ENCODE measurements at regions not wholly inside any gene's neighbourhood (a gene's known extent, or its start where the extent isn't known, plus 50 kb on each side); places are given as distances from the start of the nearest gene placed in this dataset.

- no peaks in the 10 kb centered on the region; a peak in 1 of 7 replicates for H3K36me3 Mint-ChIP-seq (ENCODE audit: insufficient read depth in 1 of 3, low read depth in 3 of 3)
These were observed 94.8 kb upstream of the ELOVL6 start for GRCh38 chr4:110292994-110293744.

More at GRCh38 chr4:110292994-110293744, 94.8 kb upstream of the ELOVL6 start:
- Histone ChIP-seq H3K4ac (ENCODE audit: low read depth, low read length) (no peak overlapping the region), H3K79me1 (ENCODE audit: insufficient read depth, low read depth, low read length, poor library complexity, severe bottlenecking) (no peaks in the 10 kb centered on the region), H2BK15ac (ENCODE audit: low read depth, low read length) (no peak overlapping the region), H4K5ac (ENCODE audit: insufficient read length, low read depth, low read length) (no peak overlapping the region), H3K79me2 (ENCODE audit: insufficient read depth, low read length) (no peaks in the 10 kb centered on the region), H3K27ac (ENCODE audit: insufficient read length, low read depth, low read length) (no peak overlapping the region), H2BK20ac (ENCODE audit: low read depth, low read length, poor library complexity, severe bottlenecking) (no peak overlapping the region), H3K23me2 (ENCODE audit: insufficient read length, low read depth, low read length, poor library complexity, severe bottlenecking) (no peaks in the 10 kb centered on the region), H3K27me3 (ENCODE audit: insufficient read depth, low read length) (no peaks in the 10 kb centered on the region), H3K9me3 (ENCODE audit: control insufficient read depth, low read depth, low read length) (no peaks in the 10 kb centered on the region), H2AK5ac (ENCODE audit: insufficient read length, low read length) (no peak overlapping the region), H3K9ac (ENCODE audit: extremely low read depth, insufficient read length, low read length) (no peak overlapping the region), H3K56ac (ENCODE audit: insufficient read length, low read depth, low read length) (no peak overlapping the region), H3K23ac (ENCODE audit: insufficient read length, low read depth, low read length) (no peak overlapping the region), H2BK5ac (ENCODE audit: insufficient read length, low read length) (no peak overlapping the region), H3T11ph (ENCODE audit: low read length) (no peak overlapping the region), H4K91ac (ENCODE audit: insufficient read length, low read depth, low read length) (no peak overlapping the region), H4K8ac (replicated peaks; ENCODE audit: insufficient read length, low read depth, low read length) (no peak overlapping the region), H3K4me2 (ENCODE audit: insufficient read depth, insufficient read length, low read length) (no peak overlapping the region), H2BK120ac (ENCODE audit: low read depth, low read length, poor library complexity, severe bottlenecking) (no peak overlapping the region), H3K18ac (ENCODE audit: insufficient read length, low read depth, low read length) (no peak overlapping the region), H3K14ac (ENCODE audit: insufficient read depth, low read length) (no peak overlapping the region; the same call in 1 of the 2 replicates), H3K4me1 (ENCODE audit: insufficient read depth, low read length) (no peaks in the 10 kb centered on the region), H2AFZ (ENCODE audit: low read length) (no peak overlapping the region), H4K20me1 (ENCODE audit: control insufficient read depth, insufficient read depth, insufficient read length) (no peaks in the 10 kb centered on the region), H2BK12ac (ENCODE audit: insufficient read length, low read depth, low read length) (no peak overlapping the region)
- no peak for DNase-seq
- WGBS (ENCODE audit: extremely low coverage, insufficient read length, low lambda C conversion rate) = no CpG with 5 or more reads among the region's 23 CpGs
- H3K27me3 Mint-ChIP-seq (ENCODE audit: low read depth) = no peaks in the 10 kb centered on the region
- no peak overlapping the region for H3K27ac Mint-ChIP-seq
- H3K4me3 Mint-ChIP-seq = no peak overlapping the region
- no peaks in the 10 kb centered on the region; a peak in 2 of 4 replicates for H3K4me1 Mint-ChIP-seq
- TF ChIP-seq, protein P1, sequence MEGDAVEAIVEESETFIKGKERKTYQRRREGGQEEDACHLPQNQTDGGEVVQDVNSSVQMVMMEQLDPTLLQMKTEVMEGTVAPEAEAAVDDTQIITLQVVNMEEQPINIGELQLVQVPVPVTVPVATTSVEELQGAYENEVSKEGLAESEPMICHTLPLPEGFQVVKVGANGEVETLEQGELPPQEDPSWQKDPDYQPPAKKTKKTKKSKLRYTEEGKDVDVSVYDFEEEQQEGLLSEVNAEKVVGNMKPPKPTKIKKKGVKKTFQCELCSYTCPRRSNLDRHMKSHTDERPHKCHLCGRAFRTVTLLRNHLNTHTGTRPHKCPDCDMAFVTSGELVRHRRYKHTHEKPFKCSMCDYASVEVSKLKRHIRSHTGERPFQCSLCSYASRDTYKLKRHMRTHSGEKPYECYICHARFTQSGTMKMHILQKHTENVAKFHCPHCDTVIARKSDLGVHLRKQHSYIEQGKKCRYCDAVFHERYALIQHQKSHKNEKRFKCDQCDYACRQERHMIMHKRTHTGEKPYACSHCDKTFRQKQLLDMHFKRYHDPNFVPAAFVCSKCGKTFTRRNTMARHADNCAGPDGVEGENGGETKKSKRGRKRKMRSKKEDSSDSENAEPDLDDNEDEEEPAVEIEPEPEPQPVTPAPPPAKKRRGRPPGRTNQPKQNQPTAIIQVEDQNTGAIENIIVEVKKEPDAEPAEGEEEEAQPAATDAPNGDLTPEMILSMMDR (conservative IDR thresholded peaks at IDR 0.05) = no peak
- no peaks in the 10 kb centered on the region; a peak in 2 of 5 replicates for H3K9me3 Mint-ChIP-seq

Measured in H9 (cell line).